CD4-positive, alpha-beta T cell (primary cell): ENCODE measurements at regions not wholly inside any gene's neighbourhood (a gene's known extent, or its start where the extent isn't known, plus 50 kb on each side); places are given as distances from the start of the nearest gene placed in this dataset.

Experiments used
- ATAC-seq: fragments of 200-7000 bp; cut with Tn5 transposase; one replicate; pipeline ENCODE4 v1.10.0; 2022; ENCODE audit warnings: mild to moderate bottlenecking; ENCODE audit not compliant: poor library complexity
- CTCF ChIA-PET: fragments of 350-600 bp; sonication (Branson Sonifier 250); formaldehyde crosslinking; loops from one replicate; lab custom pipeline; 2021; ENCODE audit warnings: antibody characterized with exemption, inconsistent platforms; lab: Charles Lee
- POLR2A ChIA-PET: fragments of 350-600 bp; sonication (Branson Sonifier 250); formaldehyde crosslinking; loops from one replicate; lab custom pipeline; 2021; ENCODE audit warnings: antibody characterized with exemption, inconsistent platforms; lab: Charles Lee
- DNase-seq, 14 experiments: peaks; one replicate each; pipeline ENCODE4 v3.0.0-alpha.2; 2013 to 2020; ENCODE audit warnings: mixed read lengths in 2 of 14
- H3K27ac ChIP-seq, 2 donors: one replicate each; pipeline versions ENCODE4 v1.5.1 to v1.7.0; 2013; ENCODE audit warnings: low read length in 2 of 2, low read depth in 1 of 2, mild to moderate bottlenecking in 1 of 2
- H3K27me3 ChIP-seq, 2 experiments: 1 replicate in 1 of 2; 2 replicates in 1 of 2; pipeline versions ENCODE4 v1.6.1 to v1.7.0; 2013; ENCODE audit warnings: low read length in 2 of 2, control low read depth in 1 of 2, mild to moderate bottlenecking in 1 of 2, moderate library complexity in 1 of 2; ENCODE audit not compliant: insufficient read depth in 2 of 2, control insufficient read depth in 1 of 2
- H3K36me3 ChIP-seq: one replicate; pipeline ENCODE4 v1.6.1; 2013; ENCODE audit warnings: low read length, control low read depth; ENCODE audit not compliant: insufficient read depth
- H3K4me1 ChIP-seq: one replicate; pipeline ENCODE4 v1.6.1; 2013; ENCODE audit warnings: low read length, control low read depth; ENCODE audit not compliant: insufficient read depth
- H3K4me3 ChIP-seq: one replicate; pipeline ENCODE4 v1.5.1; 2013; ENCODE audit warnings: mild to moderate bottlenecking, low read length, moderate library complexity
- H3K9me3 ChIP-seq, 2 experiments: 1 replicate in 1 of 2; 2 replicates in 1 of 2; pipeline versions ENCODE4 v1.6.1 to v1.7.0; 2013; ENCODE audit warnings: low read length in 2 of 2, mild to moderate bottlenecking in 2 of 2, control low read depth in 1 of 2, moderate library complexity in 1 of 2; ENCODE audit not compliant: control insufficient read depth in 1 of 2, insufficient read depth in 1 of 2
- H3K27ac Mint-ChIP-seq: one replicate; pipeline ENCODE4 v1.8.0; 2020; ENCODE audit warnings: mixed read lengths
- H3K27me3 Mint-ChIP-seq: one replicate; pipeline ENCODE4 v1.8.0; 2021; ENCODE audit warnings: mixed read lengths
- H3K36me3 Mint-ChIP-seq: one replicate; pipeline ENCODE4 v1.8.0; 2021; ENCODE audit warnings: low read depth, mixed read lengths
- H3K4me1 Mint-ChIP-seq: one replicate; pipeline ENCODE4 v1.8.0; 2021; ENCODE audit warnings: low read depth, mixed read lengths
- H3K4me3 Mint-ChIP-seq: one replicate; pipeline ENCODE4 v1.8.0; 2020; ENCODE audit warnings: mild to moderate bottlenecking, mixed read lengths
- H3K9me3 Mint-ChIP-seq: one replicate; pipeline ENCODE4 v1.8.0; 2020; ENCODE audit warnings: mixed read lengths
- CTCF ChIP-seq: fragments of 200-600 bp; IDR thresholded peaks from one replicate; pipeline ENCODE4 v1.8.0; 2022; ENCODE audit warnings: antibody characterized with exemption, mild to moderate bottlenecking
- intact Hi-C, 2 experiments: fragments of 100-400 bp; cut with DNase I in 1 of 2; cut with micrococcal nuclease in 1 of 2; formaldehyde crosslinking; loops; one replicate each; pipeline versions ENCODE4 v1.15.1 to v1.9.0; 2023 to 2025; cut with DNase I, micrococcal nuclease

- no peaks in the 10 kb centered on the region for H3K9me3 ChIP-seq
- no peaks in the 10 kb centered on the region for H3K36me3 ChIP-seq
- Mint-ChIP-seq H3K4me3 (no peak overlapping the region), H3K27me3 (no peaks in the 10 kb centered on the region), H3K9me3 (no peaks in the 10 kb centered on the region), H3K27ac (no peak overlapping the region), H3K4me1 (no peaks in the 10 kb centered on the region), H3K36me3 (no peaks in the 10 kb centered on the region)
- H3K4me3 ChIP-seq = no peak overlapping the region
- intact Hi-C loops = no loop called here
- DNase-seq (no peak), ATAC-seq (no peak)
- H3K27me3 ChIP-seq = no peaks in the 10 kb centered on the region
- H3K4me1 ChIP-seq = no peaks in the 10 kb centered on the region
- no peak overlapping the region for H3K27ac ChIP-seq
- TF ChIP-seq CTCF = no peak
- POLR2A ChIA-PET = no interaction called here
- CTCF ChIA-PET = interaction anchor here (1.4 kb wide), 1 partner anchor 183 kb away, joined by 3 read pairs; no protein-coding TSS in a partner anchor
Observed at GRCh38 chr17:59512844-59513385, 52.5 kb upstream of the DHX40 start.

DNA sequence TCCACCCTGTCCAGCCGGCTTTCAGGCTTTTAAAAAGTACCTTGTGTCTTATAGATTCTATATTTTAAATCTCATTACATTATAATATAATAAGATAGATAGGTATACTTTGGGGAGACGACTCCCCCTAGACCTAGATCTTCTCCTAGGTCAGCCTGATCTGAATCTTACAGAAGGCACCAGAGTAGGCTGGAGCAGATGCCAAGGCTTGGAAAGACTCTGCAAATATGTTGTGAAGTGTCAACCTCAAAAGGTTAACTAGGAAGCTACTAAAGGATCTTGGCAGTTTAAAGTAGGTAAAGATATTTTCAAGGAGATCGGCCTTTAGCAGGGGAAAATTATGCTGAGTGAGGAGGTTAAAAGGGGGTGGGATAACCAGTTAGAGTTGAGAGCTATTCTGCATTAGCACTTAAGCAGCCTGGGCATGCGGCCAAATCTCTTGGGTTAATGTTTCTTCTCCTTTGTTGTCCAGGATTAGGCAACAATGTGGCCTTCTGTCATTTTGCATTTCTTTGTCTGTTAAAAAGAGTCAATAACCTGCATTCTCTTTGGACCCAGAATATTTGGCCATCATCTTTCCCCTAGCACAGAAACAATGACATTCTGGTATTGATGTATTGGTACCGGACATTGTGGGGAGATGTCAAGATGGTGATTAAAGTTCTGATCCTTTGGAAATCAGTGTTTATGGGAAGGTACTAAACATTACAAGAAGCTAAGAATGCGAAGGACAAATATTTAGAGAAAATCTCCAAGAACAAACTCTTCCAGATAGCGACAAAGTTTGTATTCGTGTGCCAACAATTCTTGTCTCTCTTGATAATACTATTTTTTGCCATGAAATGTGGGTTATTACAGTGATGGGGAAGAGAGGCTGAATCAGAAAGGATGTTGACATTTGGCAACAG lies 51.2 kb upstream of the DHX40 start:
- no peaks in the 10 kb centered on the region for H3K9me3 Mint-ChIP-seq
- Histone ChIP-seq H3K36me3 (no peaks in the 10 kb centered on the region), H3K27ac (no peak overlapping the region), H3K4me1 (no peaks in the 10 kb centered on the region), H3K4me3 (no peak overlapping the region), H3K27me3 (no peaks in the 10 kb centered on the region), H3K9me3 (no peaks in the 10 kb centered on the region)
- no peak for TF ChIP-seq CTCF
- ChIA-PET CTCF (no interaction called here), POLR2A (no interaction called here)
- ATAC-seq = no peak
- no peak overlapping the region for H3K27ac Mint-ChIP-seq
- intact Hi-C loops = no loop called here
- peak in 3 of 14 experiments; percentile 7 to 56 (median 49) for DNase-seq
- no peaks in the 10 kb centered on the region for H3K4me1 Mint-ChIP-seq
- no peaks in the 10 kb centered on the region for H3K36me3 Mint-ChIP-seq
- H3K27me3 Mint-ChIP-seq = no peaks in the 10 kb centered on the region
- H3K4me3 Mint-ChIP-seq = no peak overlapping the region
